RWPE2 (cell line): ENCODE measurements at regions not wholly inside any gene's neighbourhood (a gene's known extent, or its start where the extent isn't known, plus 50 kb on each side); places are given as distances from the start of the nearest gene placed in this dataset.
A peak's percentile ranks its signal among the peaks of the same experiment; 100 is the strongest.

Source experiments
- ATAC-seq: fragments of 200-7000 bp; cut with Tn5 transposase; 3 replicates; pipeline ENCODE4 v1.9.1; 2021; ENCODE audit warnings: low read depth
- DNase-seq: peaks from one replicate; pipeline ENCODE4 v3.0.0-alpha.2; 2020; ENCODE audit warnings: low spot score
- H3K27ac ChIP-seq: fragments of 450-650 bp; 2 replicates; pipeline ENCODE4 v1.5.1; 2017; ENCODE audit warnings: mild to moderate bottlenecking; ENCODE audit not compliant: poor library complexity, severe bottlenecking
- H3K27me3 ChIP-seq: fragments of 250-450 bp; sonication (Bioruptor Pico); 2 replicates; pipeline ENCODE4 v1.5.1; 2021; ENCODE audit warnings: mild to moderate bottlenecking, moderate library complexity; ENCODE audit not compliant: insufficient read depth, poor library complexity, severe bottlenecking
- H3K36me3 ChIP-seq: fragments of 250-450 bp; sonication (Bioruptor Pico); 2 replicates; pipeline ENCODE4 v1.5.1; 2020; ENCODE audit warnings: low read depth, mild to moderate bottlenecking, moderate library complexity
- H3K4me1 ChIP-seq: fragments of 250-450 bp; sonication (Bioruptor Pico); 2 replicates; pipeline ENCODE4 v1.5.1; 2021; ENCODE audit warnings: mild to moderate bottlenecking, moderate library complexity; ENCODE audit not compliant: insufficient read depth, poor library complexity, severe bottlenecking
- H3K4me3 ChIP-seq: fragments of 250-450 bp; sonication (Bioruptor Pico); 2 replicates; pipeline ENCODE4 v1.5.1; 2021; ENCODE audit warnings: mild to moderate bottlenecking, moderate library complexity; ENCODE audit not compliant: severe bottlenecking
- H3K9me3 ChIP-seq: fragments of 250-450 bp; sonication (Bioruptor Pico); 2 replicates; pipeline ENCODE4 v1.5.1; 2021; ENCODE audit warnings: mild to moderate bottlenecking, moderate library complexity; ENCODE audit not compliant: severe bottlenecking
- TF ChIP-seq, protein P1 (sequence below): fragments of 450-650 bp; IDR thresholded peaks from one replicate; pipeline ENCODE4 v1.5.1; 2017; ENCODE audit warnings: mild to moderate bottlenecking, moderate library complexity; ENCODE audit not compliant: poor library complexity, severe bottlenecking

DNA sequence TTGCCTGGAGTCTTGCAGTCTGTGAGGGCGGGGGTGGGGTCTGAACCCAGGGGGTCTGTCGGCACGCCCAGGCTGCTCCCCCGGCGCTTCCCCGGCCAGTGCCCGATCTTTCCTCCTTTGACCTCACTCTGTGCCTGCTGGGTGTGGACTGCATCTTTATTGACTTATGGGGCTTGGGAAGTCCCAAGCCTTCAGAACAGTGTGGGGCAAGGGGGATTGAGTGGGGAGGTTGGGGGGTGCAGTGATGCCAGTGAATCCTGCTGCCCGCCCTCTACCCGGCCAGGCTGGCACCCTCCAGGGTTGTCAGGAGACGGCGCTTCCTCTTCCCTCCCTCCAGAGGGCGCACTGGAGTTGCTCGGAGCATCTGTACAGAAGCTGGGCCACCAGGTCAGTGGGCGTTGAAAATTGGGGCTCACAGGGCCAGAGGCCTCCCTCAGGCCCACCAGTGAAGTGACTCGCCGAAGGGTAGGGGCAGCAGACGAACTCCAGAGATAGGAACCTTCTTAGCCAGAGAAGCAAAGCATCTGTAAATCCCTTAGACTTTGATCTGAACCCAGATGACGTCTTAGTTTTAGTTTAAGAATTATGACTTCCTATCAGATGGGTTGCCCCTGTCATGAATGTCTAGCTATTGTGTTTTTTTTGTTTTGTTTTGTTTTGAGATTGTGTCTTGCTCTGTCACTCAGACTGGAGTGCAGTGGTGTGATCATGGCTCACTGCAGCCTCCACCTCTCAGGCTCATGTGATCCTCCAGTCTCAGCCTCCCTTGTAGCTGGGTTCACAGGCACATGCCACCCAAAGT is 184.8 kb upstream of the CIBAR2 start:
- Histone ChIP-seq H3K27ac (no peak overlapping the region), H3K9me3 (no peaks in the 10 kb centered on the region), H3K27me3 (no peaks in the 10 kb centered on the region), H3K4me1 (no peaks in the 10 kb centered on the region), H3K4me3 (no peak overlapping the region), H3K36me3 (no peaks in the 10 kb centered on the region)
- DNase-seq (no peak), ATAC-seq (peak; percentile 84)
- TF ChIP-seq, protein P1, sequence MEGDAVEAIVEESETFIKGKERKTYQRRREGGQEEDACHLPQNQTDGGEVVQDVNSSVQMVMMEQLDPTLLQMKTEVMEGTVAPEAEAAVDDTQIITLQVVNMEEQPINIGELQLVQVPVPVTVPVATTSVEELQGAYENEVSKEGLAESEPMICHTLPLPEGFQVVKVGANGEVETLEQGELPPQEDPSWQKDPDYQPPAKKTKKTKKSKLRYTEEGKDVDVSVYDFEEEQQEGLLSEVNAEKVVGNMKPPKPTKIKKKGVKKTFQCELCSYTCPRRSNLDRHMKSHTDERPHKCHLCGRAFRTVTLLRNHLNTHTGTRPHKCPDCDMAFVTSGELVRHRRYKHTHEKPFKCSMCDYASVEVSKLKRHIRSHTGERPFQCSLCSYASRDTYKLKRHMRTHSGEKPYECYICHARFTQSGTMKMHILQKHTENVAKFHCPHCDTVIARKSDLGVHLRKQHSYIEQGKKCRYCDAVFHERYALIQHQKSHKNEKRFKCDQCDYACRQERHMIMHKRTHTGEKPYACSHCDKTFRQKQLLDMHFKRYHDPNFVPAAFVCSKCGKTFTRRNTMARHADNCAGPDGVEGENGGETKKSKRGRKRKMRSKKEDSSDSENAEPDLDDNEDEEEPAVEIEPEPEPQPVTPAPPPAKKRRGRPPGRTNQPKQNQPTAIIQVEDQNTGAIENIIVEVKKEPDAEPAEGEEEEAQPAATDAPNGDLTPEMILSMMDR, result peak; percentile 86

- Histone ChIP-seq H3K27ac (no peak overlapping the region), H3K36me3 (no peaks in the 10 kb centered on the region), H3K9me3 (no peaks in the 10 kb centered on the region), H3K27me3 (no peaks in the 10 kb centered on the region), H3K4me1 (no peaks in the 10 kb centered on the region), H3K4me3 (no peak overlapping the region)
- TF ChIP-seq, protein P1, result no peak
- DNase-seq, result no peak
- no peak for ATAC-seq
Observed at GRCh38 chr16:85297881-85298280, 185.6 kb upstream of the CIBAR2 start.

DNA sequence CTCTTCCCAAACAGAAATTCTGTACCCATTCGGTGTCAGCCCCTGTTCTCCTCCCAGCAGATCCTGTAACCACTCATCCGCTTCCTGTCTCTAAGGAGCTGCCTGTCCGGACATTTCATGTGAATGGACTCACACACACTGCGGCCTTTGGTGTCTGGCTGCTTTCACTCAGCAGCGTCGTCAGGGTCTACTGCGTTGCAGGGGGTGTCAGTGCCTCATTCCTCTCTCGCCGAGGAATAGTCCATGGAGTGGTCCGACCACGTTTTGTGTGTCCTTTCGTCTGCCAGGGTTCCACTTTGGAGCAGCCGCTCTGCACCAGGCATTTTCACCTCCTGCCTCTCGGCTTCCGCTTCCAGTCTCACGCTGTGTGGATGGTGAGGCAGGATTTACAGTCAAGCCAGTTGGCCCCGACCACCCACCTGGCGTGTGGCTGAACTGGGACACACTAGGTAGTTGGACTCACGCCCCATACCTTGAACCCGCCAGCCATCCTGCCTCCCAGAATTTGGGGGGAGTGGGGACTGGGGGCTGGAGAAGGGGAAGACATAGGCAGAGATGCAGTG is 188.2 kb upstream of the CIBAR2 start:
- no peak for DNase-seq

DNA sequence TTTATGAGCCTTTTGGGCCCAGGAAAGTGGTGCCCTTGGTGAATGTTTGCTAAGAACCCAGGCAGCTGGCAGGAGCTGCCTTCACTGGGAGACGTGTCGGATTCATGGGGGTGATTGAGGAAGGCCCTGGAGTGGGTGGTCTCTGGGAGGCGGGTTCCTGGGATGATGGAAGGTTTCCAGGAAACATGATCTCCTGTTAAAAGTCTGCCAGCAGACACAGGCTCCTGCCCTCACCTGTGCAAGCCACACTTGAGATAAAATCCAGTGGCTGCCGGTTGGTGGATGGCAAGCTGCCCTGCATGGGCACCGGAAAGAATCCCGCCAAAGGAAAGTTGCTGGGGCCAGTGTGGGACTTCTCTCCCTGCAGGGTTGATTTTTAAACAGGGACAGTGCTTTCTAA is 189.0 kb upstream of the CIBAR2 start:
- H3K4me3 ChIP-seq, result no peak overlapping the region
- H3K27ac ChIP-seq, result no peak overlapping the region
- peaks cover 5% of the 10 kb centered on the region for H3K4me1 ChIP-seq
- DNase-seq (no peak), ATAC-seq (no peak)
- TF ChIP-seq, protein P1, result no peak
- H3K9me3 ChIP-seq, result no peaks in the 10 kb centered on the region
- H3K36me3 ChIP-seq, result no peaks in the 10 kb centered on the region
- H3K27me3 ChIP-seq, result no peaks in the 10 kb centered on the region

More for the DNA sequence above, 188.2 kb upstream of the CIBAR2 start:
- Histone ChIP-seq H3K9me3 (no peaks in the 10 kb centered on the region), H3K4me1 (no peaks in the 10 kb centered on the region), H3K36me3 (no peaks in the 10 kb centered on the region), H3K27ac (no peak overlapping the region), H3K4me3 (no peak overlapping the region), H3K27me3 (no peaks in the 10 kb centered on the region)
- TF ChIP-seq, protein P1, result no peak
- no peak for ATAC-seq
